ENCODE measurements at regions not wholly inside any gene's neighbourhood (a gene's known extent, or its start where the extent isn't known, plus 50 kb on each side); places are given as distances from the start of the nearest gene placed in this dataset.

DNA sequence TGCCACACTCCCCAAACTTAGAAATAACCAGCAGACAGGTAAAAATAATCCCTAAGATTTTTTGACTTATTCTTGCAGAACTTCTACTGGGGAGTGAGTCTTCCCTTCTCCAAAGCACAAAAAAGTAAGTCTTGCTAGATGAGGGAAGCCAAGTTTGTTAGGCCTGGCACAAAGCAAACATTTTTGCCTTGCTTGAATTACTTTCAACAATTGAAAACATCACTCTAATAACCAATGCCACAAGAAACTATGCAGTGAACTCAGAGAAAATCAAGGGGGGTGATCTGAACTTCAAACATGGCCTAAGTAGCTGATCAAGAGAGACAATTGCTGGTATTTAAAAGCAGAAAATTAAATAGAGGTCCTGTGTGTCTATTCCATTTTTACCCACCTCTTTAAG is 123.6 kb upstream of the SLC1A3 start:
- no peak for TF ChIP-seq POLR2A (IDR thresholded peaks at IDR 0.05)
- TF ChIP-seq, protein P1, sequence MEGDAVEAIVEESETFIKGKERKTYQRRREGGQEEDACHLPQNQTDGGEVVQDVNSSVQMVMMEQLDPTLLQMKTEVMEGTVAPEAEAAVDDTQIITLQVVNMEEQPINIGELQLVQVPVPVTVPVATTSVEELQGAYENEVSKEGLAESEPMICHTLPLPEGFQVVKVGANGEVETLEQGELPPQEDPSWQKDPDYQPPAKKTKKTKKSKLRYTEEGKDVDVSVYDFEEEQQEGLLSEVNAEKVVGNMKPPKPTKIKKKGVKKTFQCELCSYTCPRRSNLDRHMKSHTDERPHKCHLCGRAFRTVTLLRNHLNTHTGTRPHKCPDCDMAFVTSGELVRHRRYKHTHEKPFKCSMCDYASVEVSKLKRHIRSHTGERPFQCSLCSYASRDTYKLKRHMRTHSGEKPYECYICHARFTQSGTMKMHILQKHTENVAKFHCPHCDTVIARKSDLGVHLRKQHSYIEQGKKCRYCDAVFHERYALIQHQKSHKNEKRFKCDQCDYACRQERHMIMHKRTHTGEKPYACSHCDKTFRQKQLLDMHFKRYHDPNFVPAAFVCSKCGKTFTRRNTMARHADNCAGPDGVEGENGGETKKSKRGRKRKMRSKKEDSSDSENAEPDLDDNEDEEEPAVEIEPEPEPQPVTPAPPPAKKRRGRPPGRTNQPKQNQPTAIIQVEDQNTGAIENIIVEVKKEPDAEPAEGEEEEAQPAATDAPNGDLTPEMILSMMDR (IDR thresholded peaks at IDR 0.05): no peak

Measured in testis (tissue), 2 donors.